Activated CD8-positive, alpha-beta memory T cell treated with anti-CD3 and anti-CD28 coated beads, Interleukin-2, amount 10 ng/mL, durations not matched to agents 7 days and 5 days (primary cell): ENCODE measurements at regions not wholly inside any gene's neighbourhood (a gene's known extent, or its start where the extent isn't known, plus 50 kb on each side); places are given as distances from the start of the nearest gene placed in this dataset.

Source experiments
- ATAC-seq: fragments of 150-1000 bp; cut with Tn5 transposase; one replicate; pipeline ENCODE4 v1.10.0; 2021; ENCODE audit warnings: moderate library complexity
- CTCF ChIA-PET: fragments of 350-600 bp; sonication (Branson Sonifier 250); formaldehyde crosslinking; loops from one replicate; lab custom pipeline; 2021; ENCODE audit warnings: antibody characterized with exemption; lab: Charles Lee
- DNase-seq: peaks from one replicate; pipeline ENCODE4 v3.0.0-alpha.2; 2020
- H3K27ac Mint-ChIP-seq: one replicate; pipeline ENCODE4 v1.8.0; 2021; ENCODE audit warnings: mild to moderate bottlenecking, mixed read lengths
- H3K27me3 Mint-ChIP-seq: one replicate; pipeline ENCODE4 v1.8.0; 2021; ENCODE audit warnings: mixed read lengths
- H3K36me3 Mint-ChIP-seq: one replicate; pipeline ENCODE4 v1.8.0; 2021; ENCODE audit warnings: mild to moderate bottlenecking, mixed read lengths
- H3K4me1 Mint-ChIP-seq: one replicate; pipeline ENCODE4 v1.8.0; 2021; ENCODE audit warnings: mixed read lengths
- H3K4me3 Mint-ChIP-seq: one replicate; pipeline ENCODE4 v1.8.0; 2021; ENCODE audit warnings: mild to moderate bottlenecking, moderate library complexity, mixed read lengths
- H3K9me3 Mint-ChIP-seq: one replicate; pipeline ENCODE4 v1.8.0; 2022; ENCODE audit warnings: low read depth, mixed read lengths

DNA sequence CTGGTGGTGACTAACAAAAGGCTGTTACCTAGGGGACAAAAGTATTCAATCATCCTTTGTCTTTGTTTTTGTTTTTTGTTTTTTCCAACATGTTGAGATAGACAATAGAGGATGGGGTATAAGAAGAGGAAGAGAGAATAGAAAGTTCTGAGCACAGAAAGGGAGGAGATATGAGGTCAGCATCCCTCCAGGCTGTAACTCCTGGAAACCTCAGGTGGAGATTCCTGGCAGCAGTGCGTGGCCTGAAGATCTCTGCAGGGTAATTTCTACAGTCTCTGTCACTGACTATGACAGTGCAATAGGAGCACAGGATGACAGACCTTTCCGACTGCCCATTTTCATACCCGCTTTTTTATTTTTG, 112.1 kb downstream of the ADRB2 start:
- no peaks in the 10 kb centered on the region for H3K4me1 Mint-ChIP-seq
- H3K27me3 Mint-ChIP-seq, result peaks cover 2% of the 10 kb centered on the region
- no peaks in the 10 kb centered on the region for H3K9me3 Mint-ChIP-seq
- no peak overlapping the region for H3K4me3 Mint-ChIP-seq
- H3K27ac Mint-ChIP-seq, result no peak overlapping the region
- no peak for DNase-seq
- no peaks in the 10 kb centered on the region for H3K36me3 Mint-ChIP-seq
- CTCF ChIA-PET, result no interaction called here
- no peak for ATAC-seq

DNA sequence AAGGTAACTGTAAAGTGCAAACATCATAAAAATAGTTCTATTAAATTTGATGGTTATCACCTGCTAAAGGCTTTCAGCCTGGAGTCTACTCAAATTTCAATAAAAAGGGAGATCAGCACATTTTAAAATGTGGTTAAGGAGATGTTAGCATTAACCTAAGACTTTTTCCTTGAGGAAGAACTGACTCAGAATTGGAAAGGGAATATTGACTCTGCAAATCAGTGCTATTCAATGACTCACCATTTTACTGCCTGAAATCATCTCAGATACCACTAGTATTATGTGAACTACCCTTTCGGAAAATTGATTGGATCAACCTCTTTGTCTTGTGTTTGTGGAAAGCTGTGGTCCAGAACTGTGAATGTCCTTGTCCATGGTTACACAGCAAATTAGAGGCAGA, 113.3 kb downstream of the ADRB2 start:
- Mint-ChIP-seq H3K4me3 (no peak overlapping the region), H3K36me3 (no peaks in the 10 kb centered on the region), H3K27ac (no peak overlapping the region), H3K4me1 (no peaks in the 10 kb centered on the region), H3K27me3 (peaks cover 2% of the 10 kb centered on the region), H3K9me3 (no peaks in the 10 kb centered on the region)
- DNase-seq (no peak), ATAC-seq (no peak)
- CTCF ChIA-PET, result interaction anchor here (1.6 kb wide), 1 partner anchor 18 kb away, joined by 9 read pairs; no protein-coding TSS in a partner anchor

DNA sequence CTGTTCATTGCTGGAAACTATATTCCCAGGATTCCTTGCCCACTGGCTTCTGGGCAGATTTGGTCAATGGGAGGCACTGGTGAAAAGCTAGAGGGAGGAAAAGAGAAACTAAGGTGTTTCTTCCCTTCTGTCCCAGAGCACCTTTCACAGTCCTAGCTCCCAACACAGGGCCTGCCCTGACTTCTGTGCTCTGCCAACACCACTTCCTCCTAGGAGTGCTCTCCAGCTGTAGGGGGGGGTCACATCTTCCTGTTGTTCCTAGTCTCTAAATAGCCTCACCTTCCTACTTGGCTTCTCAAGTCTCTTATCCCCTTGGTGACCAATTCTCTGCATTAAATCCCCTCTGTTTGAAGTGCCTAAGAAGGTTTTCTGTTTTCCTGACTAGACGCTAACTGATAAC, 115.4 kb downstream of the ADRB2 start:
- ATAC-seq, result no peak
- H3K4me3 Mint-ChIP-seq, result no peak overlapping the region

DNA sequence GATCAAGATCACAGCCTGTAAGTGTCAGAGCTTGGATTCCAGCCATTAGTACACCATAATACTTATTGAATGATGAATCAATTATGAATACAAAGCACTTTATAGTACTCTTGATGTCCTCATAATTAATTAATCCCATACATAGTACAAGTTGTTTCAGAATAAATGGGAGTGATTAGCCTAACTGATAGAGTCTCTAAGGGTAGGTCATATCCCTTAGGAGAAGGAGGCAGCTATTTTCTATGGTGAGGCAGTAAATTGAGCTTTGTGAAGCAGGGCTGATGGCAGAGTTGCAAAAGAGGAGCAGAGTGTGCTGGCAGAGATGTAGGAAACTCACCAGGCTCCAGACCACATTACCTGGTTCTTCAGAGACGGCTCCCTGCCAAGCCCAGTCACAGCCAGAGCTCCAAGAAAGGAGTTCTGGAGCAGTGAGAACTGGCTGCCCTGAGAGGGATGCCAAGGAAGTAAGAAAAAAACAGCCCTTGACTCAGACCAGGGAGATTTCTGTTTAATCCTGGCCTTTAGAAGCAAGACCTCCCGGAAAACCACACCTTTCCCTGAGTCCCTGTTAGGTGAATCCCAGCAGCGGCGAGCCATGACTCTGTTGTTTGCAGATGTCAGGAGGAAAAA, 112.9 kb downstream of the SH3TC2 start:
- CTCF ChIA-PET, result interaction anchor here (0.8 to 1.5 kb wide), 2 partner anchors 9 to 219 kb away, joined by 3 read pairs; no protein-coding TSS in a partner anchor
- no peaks in the 10 kb centered on the region for H3K9me3 Mint-ChIP-seq
- no peaks in the 10 kb centered on the region for H3K36me3 Mint-ChIP-seq
- H3K27me3 Mint-ChIP-seq, result peaks cover 2% of the 10 kb centered on the region
- DNase-seq (no peak), ATAC-seq (no peak)
- H3K4me3 Mint-ChIP-seq, result no peak overlapping the region
- H3K27ac Mint-ChIP-seq, result no peak overlapping the region
- H3K4me1 Mint-ChIP-seq, result no peaks in the 10 kb centered on the region

More for the DNA sequence above, 115.4 kb downstream of the ADRB2 start:
- DNase-seq, result no peak
- Mint-ChIP-seq H3K27ac (no peak overlapping the region), H3K4me1 (no peaks in the 10 kb centered on the region), H3K9me3 (no peaks in the 10 kb centered on the region), H3K27me3 (no peaks in the 10 kb centered on the region), H3K36me3 (no peaks in the 10 kb centered on the region)
- CTCF ChIA-PET, result no interaction called here

DNA sequence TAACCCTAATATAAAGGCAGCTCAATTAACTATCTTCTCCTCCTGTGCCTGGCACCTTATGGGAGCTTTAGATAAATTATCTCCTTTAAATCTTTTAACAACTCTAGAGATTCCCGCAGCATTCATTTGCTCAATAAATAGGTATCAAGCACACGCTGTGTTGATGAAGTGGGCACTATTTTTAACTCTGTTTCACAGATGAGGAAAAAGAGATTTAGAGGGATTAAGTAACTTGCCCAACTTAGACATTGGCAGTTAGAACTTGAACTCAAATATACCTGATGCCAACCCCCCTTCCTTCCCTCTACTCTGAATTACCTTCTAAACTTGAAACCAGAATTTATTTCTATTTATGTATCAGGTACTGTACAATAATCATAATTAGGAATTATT, 112.4 kb downstream of the SH3TC2 start:
- no peaks in the 10 kb centered on the region for H3K9me3 Mint-ChIP-seq
- no peak overlapping the region for H3K4me3 Mint-ChIP-seq
- H3K4me1 Mint-ChIP-seq, result no peaks in the 10 kb centered on the region
- ATAC-seq (no peak), DNase-seq (no peak)
- H3K27ac Mint-ChIP-seq, result no peak overlapping the region
- CTCF ChIA-PET, result interaction anchor here (1.5 to 1.9 kb wide), 2 partner anchors 209 to 219 kb away, joined by 3 to 5 read pairs; no protein-coding TSS in a partner anchor
- H3K27me3 Mint-ChIP-seq, result peaks cover 2% of the 10 kb centered on the region
- no peaks in the 10 kb centered on the region for H3K36me3 Mint-ChIP-seq

DNA sequence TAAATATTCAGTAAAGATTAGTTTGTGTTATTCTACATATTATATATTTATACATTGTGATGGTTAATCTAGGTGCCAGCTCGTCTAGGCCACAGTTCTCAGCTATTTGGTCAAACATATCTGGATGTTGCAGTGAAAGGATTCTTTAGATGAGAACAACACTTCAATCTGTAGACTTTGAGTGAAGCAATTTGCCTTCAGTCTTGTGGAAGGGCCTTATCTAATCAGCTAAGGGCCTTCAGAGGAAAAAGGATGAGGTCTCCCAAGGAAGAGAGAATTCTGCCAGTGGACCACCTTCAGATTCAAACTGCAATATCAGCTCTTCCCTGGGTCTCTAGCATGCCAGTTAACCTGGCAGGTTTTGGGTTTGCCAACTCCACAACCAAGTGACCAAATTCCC, 112.0 kb downstream of the SH3TC2 start:
- DNase-seq (no peak), ATAC-seq (no peak)
- no peaks in the 10 kb centered on the region for H3K4me1 Mint-ChIP-seq
- peaks cover 2% of the 10 kb centered on the region for H3K27me3 Mint-ChIP-seq
- no peak overlapping the region for H3K4me3 Mint-ChIP-seq
- no peaks in the 10 kb centered on the region for H3K36me3 Mint-ChIP-seq
- CTCF ChIA-PET, result interaction anchor here (1.1 to 1.9 kb wide), 2 partner anchors 84 to 210 kb away, joined by 3 to 5 read pairs; no protein-coding TSS in a partner anchor
- H3K27ac Mint-ChIP-seq, result no peak overlapping the region
- no peaks in the 10 kb centered on the region for H3K9me3 Mint-ChIP-seq

DNA sequence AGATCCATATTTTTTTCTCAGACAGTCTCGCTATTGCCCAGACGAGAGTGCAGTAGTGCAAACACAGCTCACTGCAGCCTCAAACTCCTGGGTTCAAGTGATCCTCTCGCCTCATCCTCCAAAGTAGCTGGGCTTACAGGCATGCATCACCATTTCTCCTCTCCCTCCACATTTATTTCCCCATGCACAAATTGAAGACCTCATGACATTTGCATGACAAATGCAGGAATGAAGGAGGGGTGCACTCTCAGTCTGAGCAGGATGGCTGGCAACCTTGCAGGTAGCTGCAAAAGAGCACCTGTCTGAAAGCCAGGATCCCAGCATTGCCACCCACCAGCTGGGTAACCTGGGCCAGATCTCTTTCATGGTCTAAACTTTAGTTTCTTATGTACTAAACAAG, 111.2 kb downstream of the SH3TC2 start:
- Mint-ChIP-seq H3K4me1 (no peaks in the 10 kb centered on the region), H3K9me3 (no peaks in the 10 kb centered on the region), H3K36me3 (no peaks in the 10 kb centered on the region), H3K4me3 (no peak overlapping the region), H3K27ac (no peak overlapping the region), H3K27me3 (peaks cover 2% of the 10 kb centered on the region)
- DNase-seq, result no peak
- CTCF ChIA-PET, result interaction anchor here (0.6 to 1.9 kb wide), 3 partner anchors 33 to 210 kb away, joined by 3 to 5 read pairs (median 3); no protein-coding TSS in a partner anchor
- no peak for ATAC-seq

DNA sequence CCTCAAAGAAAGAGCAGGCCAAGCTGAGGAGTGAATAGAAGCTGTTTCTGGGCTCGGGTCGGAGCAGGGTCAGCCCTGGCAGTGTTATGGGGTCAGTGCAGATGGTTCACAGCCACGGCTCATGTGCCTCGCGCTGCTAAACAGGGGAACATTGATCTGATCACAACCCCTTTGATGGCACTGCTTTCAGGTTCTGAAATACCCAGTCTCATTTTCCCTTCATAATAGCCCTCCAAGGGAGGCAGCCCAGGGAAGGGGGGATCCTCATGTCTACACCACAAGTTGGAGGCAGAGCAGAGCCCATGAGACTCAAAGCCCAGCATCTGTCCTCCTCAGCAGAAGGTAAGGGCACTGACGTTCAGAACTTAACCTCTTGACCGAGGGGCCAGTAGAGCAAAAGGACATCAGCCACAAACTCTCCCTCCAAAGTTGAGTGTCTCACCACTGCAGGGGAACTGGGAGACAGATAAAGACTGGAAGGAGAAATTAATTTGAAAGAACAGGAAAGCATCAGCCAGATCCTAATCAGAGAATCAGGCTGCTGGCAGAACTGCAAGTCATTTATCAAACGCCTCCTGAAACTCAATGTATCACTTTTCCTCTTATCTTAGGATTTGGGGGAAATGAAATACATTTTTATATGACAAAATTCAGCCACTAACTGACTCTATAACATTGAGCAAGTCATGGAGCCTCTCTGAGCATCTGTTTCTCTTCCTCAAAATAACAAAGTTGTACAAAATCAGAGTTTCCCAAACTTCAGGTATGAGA, 110.6 kb downstream of the SH3TC2 start:
- Mint-ChIP-seq H3K9me3 (no peaks in the 10 kb centered on the region), H3K4me1 (no peaks in the 10 kb centered on the region), H3K36me3 (no peaks in the 10 kb centered on the region), H3K27ac (no peak overlapping the region), H3K4me3 (no peak overlapping the region), H3K27me3 (peaks cover 2% of the 10 kb centered on the region)
- DNase-seq (no peak), ATAC-seq (no peak)
- CTCF ChIA-PET, result interaction anchor here (0.6 to 1.9 kb wide), 2 partner anchors 33 to 211 kb away, joined by 3 to 5 read pairs; no protein-coding TSS in a partner anchor

DNA sequence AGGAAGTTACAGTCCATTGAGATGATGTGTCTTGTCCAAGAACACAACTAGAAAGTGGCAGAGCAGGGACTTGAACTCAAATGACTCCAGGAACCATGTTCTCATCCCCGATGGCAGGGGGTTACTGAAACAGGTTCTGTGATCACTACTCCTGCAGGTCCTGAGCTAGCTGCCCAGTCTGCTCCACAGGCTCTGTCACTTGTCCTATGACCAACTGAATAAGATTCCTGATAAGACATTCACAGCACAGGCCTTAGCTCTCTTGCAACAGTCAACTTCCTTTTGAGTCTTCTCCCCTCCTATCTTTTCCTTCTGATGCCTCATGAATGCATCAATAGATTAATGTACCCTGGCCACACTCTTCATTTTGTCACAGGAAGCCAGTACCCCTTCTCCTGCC, 109.2 kb downstream of the SH3TC2 start:
- Mint-ChIP-seq H3K27me3 (peaks cover 2% of the 10 kb centered on the region), H3K27ac (no peak overlapping the region), H3K4me3 (no peak overlapping the region), H3K36me3 (no peaks in the 10 kb centered on the region), H3K4me1 (no peaks in the 10 kb centered on the region), H3K9me3 (no peaks in the 10 kb centered on the region)
- CTCF ChIA-PET, result interaction anchor here (1.0 kb wide), 1 partner anchor 133 kb away, joined by 3 read pairs; no protein-coding TSS in a partner anchor
- ATAC-seq (no peak), DNase-seq (no peak)
